HG02938 (cell line): ENCODE measurements at regions not wholly inside any gene's neighbourhood (a gene's known extent, or its start where the extent isn't known, plus 50 kb on each side); places are given as distances from the start of the nearest gene placed in this dataset.
A peak's percentile ranks its signal among the peaks of the same experiment; 100 is the strongest.

Experiments used
- ATAC-seq: cut with Tn5 transposase; IDR thresholded peaks from one replicate; pipeline ENCODE4 v1.9.1; 2021; ENCODE audit warnings: mild to moderate bottlenecking, moderate library complexity; ENCODE audit not compliant: unreplicated experiment

DNA sequence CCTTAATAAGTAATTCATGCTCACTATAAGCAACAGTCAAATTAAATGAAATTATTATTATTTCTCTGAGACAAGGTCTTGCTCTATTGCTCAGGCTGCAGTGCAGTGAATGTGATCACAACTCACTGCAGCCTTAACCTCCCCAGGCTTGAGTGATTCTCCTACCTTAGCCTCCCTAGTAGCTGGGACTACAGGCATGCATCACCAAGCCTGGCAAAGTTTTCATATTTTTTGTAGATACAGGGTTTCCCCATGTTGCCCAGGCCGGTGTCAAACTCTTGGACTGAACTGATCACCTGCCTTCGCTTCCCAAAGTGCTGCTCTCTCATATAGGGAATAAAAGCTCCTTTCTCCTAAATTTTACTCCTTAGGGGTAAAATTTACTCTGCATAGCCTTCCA, 74.9 kb upstream of the GAREM1 start:
- no peak for ATAC-seq

- ATAC-seq: no peak
Measured at GRCh38 chr18:32544088-32544487, 73.4 kb upstream of the GAREM1 start.

GRCh38 chr18:32542221-32542798, 71.6 kb upstream of the GAREM1 start:
- no peak for ATAC-seq

GRCh38 chr18:32530947-32531651, 60.4 kb upstream of the GAREM1 start:
- peak; percentile 94 for ATAC-seq

DNA sequence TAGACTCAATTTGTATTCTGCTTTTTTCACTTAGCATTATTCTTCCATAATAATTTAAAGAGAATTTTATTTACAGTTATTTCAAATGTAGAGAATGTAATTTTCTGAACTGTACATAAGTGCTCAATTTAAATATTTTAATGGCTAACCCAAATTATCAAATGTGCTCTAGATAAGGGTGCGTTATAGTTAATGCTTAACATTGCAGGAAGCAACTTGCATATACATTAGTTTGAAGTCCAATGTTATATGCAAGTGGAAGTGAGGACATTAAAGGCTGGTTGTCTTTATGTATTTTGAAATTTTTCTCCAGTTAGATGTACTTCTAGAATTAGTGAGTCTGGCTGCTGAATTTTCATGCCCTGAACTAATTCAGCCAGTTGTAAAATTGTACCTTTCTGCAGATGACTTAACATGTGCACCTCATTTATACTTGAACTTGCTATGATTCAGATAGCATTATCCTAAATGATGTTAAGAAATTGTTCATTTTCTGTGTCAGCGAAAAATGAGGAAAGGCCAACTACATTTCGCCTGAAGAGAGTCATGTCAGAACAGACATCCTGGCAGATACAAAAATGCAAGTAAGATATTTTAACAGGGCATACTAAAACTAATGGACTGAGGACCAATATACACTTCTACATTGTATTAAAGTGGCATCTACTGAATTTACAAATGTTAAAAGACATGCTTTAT, 59.2 kb upstream of the GAREM1 start:
- ATAC-seq: no peak

- no peak for ATAC-seq
Measured at GRCh38 chr18:32520771-32521170, 50.1 kb upstream of the GAREM1 start.
